ENCODE measurements at regions not wholly inside any gene's neighbourhood (a gene's known extent, or its start where the extent isn't known, plus 50 kb on each side); places are given as distances from the start of the nearest gene placed in this dataset.

DNA sequence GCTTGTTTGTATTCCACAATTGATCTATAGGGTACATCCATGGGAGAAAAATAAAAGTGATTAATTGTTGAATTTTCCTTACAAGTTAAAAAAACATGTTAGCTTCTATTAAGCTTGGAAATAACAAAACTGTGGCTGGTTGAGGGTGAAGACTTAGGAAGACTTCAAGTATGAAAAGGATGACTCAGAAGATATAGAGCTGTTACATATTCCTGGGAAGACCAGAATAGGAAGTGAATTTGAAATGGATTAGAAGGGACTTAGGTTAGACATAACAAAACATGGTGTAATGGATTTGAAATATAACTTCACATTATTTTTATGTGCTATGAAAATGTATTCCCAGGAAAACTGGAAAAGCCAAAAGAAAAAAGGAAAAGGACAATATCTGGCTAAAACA, 732.2 kb downstream of the HDGFL1 start:
- Mint-ChIP-seq H3K9me3 (ENCODE audit: unreplicated experiment) (no peaks in the 10 kb centered on the region), H3K4me3 (ENCODE audit: unreplicated experiment) (no peak overlapping the region), H3K27me3 (ENCODE audit: insufficient read depth, unreplicated experiment) (no peaks in the 10 kb centered on the region), H3K27ac (ENCODE audit: low read depth, unreplicated experiment) (peak overlapping the region; percentile 54), H3K4me1 (ENCODE audit: insufficient read depth, unreplicated experiment) (no peaks in the 10 kb centered on the region), H3K36me3 (ENCODE audit: insufficient read depth, unreplicated experiment) (no peaks in the 10 kb centered on the region)
- CTCF ChIA-PET: no interaction called here
- intact Hi-C loops (cut with micrococcal nuclease): no loop called here
- BruUV-seq (replicated peaks): no TSS peak
- POLR2A ChIA-PET: no interaction called here
- TF ChIP-seq, protein P1, sequence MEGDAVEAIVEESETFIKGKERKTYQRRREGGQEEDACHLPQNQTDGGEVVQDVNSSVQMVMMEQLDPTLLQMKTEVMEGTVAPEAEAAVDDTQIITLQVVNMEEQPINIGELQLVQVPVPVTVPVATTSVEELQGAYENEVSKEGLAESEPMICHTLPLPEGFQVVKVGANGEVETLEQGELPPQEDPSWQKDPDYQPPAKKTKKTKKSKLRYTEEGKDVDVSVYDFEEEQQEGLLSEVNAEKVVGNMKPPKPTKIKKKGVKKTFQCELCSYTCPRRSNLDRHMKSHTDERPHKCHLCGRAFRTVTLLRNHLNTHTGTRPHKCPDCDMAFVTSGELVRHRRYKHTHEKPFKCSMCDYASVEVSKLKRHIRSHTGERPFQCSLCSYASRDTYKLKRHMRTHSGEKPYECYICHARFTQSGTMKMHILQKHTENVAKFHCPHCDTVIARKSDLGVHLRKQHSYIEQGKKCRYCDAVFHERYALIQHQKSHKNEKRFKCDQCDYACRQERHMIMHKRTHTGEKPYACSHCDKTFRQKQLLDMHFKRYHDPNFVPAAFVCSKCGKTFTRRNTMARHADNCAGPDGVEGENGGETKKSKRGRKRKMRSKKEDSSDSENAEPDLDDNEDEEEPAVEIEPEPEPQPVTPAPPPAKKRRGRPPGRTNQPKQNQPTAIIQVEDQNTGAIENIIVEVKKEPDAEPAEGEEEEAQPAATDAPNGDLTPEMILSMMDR (IDR thresholded peaks at IDR 0.05; ENCODE audit: unreplicated experiment): no peak
- no peak for DNase-seq (ENCODE audit: unreplicated experiment)

GRCh38 chr6:23302514-23302913, 733.1 kb downstream of the HDGFL1 start:
- DNase-seq (ENCODE audit: unreplicated experiment): no peak
- H3K27me3 Mint-ChIP-seq (ENCODE audit: insufficient read depth, unreplicated experiment): no peaks in the 10 kb centered on the region
- ChIA-PET POLR2A (no interaction called here), CTCF (no interaction called here)
- intact Hi-C loops (cut with micrococcal nuclease): no loop called here
- TF ChIP-seq, protein P1 (IDR thresholded peaks at IDR 0.05; ENCODE audit: unreplicated experiment): no peak
- H3K27ac Mint-ChIP-seq (ENCODE audit: low read depth, unreplicated experiment): no peak overlapping the region
- H3K4me3 Mint-ChIP-seq (ENCODE audit: unreplicated experiment): no peak overlapping the region
- H3K36me3 Mint-ChIP-seq (ENCODE audit: insufficient read depth, unreplicated experiment): no peaks in the 10 kb centered on the region
- H3K4me1 Mint-ChIP-seq (ENCODE audit: insufficient read depth, unreplicated experiment): no peaks in the 10 kb centered on the region
- no TSS peak for BruUV-seq (replicated peaks)
- H3K9me3 Mint-ChIP-seq (ENCODE audit: unreplicated experiment): no peaks in the 10 kb centered on the region

- H3K4me1 Mint-ChIP-seq (ENCODE audit: insufficient read depth, unreplicated experiment): no peaks in the 10 kb centered on the region
- no peak overlapping the region for H3K4me3 Mint-ChIP-seq (ENCODE audit: unreplicated experiment)
Measured at GRCh38 chr6:23305325-23305943, 736.1 kb downstream of the HDGFL1 start.

DNA sequence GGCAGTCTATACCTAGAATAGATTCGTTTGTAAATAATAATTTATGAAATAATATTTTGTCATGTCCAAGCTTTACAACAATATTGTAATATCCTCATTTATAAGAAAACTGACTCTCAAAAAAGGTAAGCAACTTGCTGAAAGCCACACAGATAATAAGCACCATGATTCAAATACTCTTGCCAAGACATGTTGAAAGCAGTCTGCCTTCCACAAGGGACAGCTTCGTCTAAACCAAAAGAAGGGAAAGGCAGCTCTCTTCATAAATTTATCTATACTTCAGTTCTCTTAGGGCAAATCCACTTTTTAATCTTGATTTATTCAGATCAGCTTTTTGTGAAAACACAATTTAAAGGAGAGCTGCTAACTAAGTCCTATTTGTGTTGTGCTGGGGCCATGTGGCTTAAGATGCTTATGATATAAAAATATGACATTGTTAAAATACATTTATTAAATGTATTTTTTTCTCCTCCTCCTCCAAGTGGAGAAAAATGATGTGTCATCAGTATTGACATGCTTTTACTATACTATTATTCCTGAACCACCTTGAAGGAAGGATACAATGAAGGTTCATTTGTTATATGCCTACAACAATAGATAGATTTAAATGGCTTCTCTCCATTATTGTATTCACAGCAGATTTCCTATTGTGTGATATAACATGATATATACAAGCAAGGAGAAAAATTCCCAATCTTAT, 737.0 kb downstream of the HDGFL1 start:
- DNase-seq (ENCODE audit: unreplicated experiment): no peak
- POLR2A ChIA-PET: no interaction called here
- intact Hi-C loops (cut with micrococcal nuclease): no loop called here
- Mint-ChIP-seq H3K4me3 (ENCODE audit: unreplicated experiment) (no peak overlapping the region), H3K36me3 (ENCODE audit: insufficient read depth, unreplicated experiment) (no peaks in the 10 kb centered on the region), H3K27me3 (ENCODE audit: insufficient read depth, unreplicated experiment) (no peaks in the 10 kb centered on the region), H3K9me3 (ENCODE audit: unreplicated experiment) (no peaks in the 10 kb centered on the region), H3K4me1 (ENCODE audit: insufficient read depth, unreplicated experiment) (no peaks in the 10 kb centered on the region), H3K27ac (ENCODE audit: low read depth, unreplicated experiment) (no peak overlapping the region)
- BruUV-seq (replicated peaks): no TSS peak
- TF ChIP-seq, protein P1 (IDR thresholded peaks at IDR 0.05; ENCODE audit: unreplicated experiment): no peak
- CTCF ChIA-PET: interaction anchor here (0.7 kb wide), 1 partner anchor 961 kb away, joined by 3 read pairs; no protein-coding TSS in a partner anchor

More at GRCh38 chr6:23305325-23305943, 736.1 kb downstream of the HDGFL1 start:
- no peaks in the 10 kb centered on the region for H3K27me3 Mint-ChIP-seq (ENCODE audit: insufficient read depth, unreplicated experiment)
- no peak for DNase-seq (ENCODE audit: unreplicated experiment)
- H3K9me3 Mint-ChIP-seq (ENCODE audit: unreplicated experiment): no peaks in the 10 kb centered on the region
- no peaks in the 10 kb centered on the region for H3K36me3 Mint-ChIP-seq (ENCODE audit: insufficient read depth, unreplicated experiment)
- intact Hi-C loops (cut with micrococcal nuclease): no loop called here
- no TSS peak for BruUV-seq (replicated peaks)
- H3K27ac Mint-ChIP-seq (ENCODE audit: low read depth, unreplicated experiment): no peak overlapping the region
- POLR2A ChIA-PET: no interaction called here
- CTCF ChIA-PET: interaction anchor here (0.7 kb wide), 1 partner anchor 960 kb away, joined by 3 read pairs; no protein-coding TSS in a partner anchor
- TF ChIP-seq, protein P1 (IDR thresholded peaks at IDR 0.05; ENCODE audit: unreplicated experiment): no peak
